B cell (primary cell): ENCODE measurements at regions not wholly inside any gene's neighbourhood (a gene's known extent, or its start where the extent isn't known, plus 50 kb on each side); places are given as distances from the start of the nearest gene placed in this dataset.

Source experiments
- ATAC-seq: fragments of 200-7000 bp; cut with Tn5 transposase; one replicate; pipeline ENCODE4 v1.10.0; 2021; ENCODE audit warnings: low read depth, mild to moderate bottlenecking, moderate number of reproducible peaks, moderate library complexity
- CTCF ChIA-PET: fragments of 350-600 bp; sonication (Branson Sonifier 250); formaldehyde crosslinking; loops from one replicate; lab custom pipeline; 2021; ENCODE audit warnings: antibody characterized with exemption, inconsistent platforms; lab: Charles Lee
- POLR2A ChIA-PET: fragments of 350-600 bp; sonication (Branson Sonifier 250); formaldehyde crosslinking; loops from one replicate; lab custom pipeline; 2021; ENCODE audit warnings: antibody characterized with exemption; lab: Charles Lee
- DNase-seq: peaks from one replicate; pipeline ENCODE4 v3.0.0; 2013
- H2AFZ ChIP-seq: 2 replicates; pipeline ENCODE4 v1.6.1; 2012; ENCODE audit warnings: mild to moderate bottlenecking, low read depth, low read length; ENCODE audit not compliant: insufficient read depth, poor library complexity, severe bottlenecking
- H3K27ac ChIP-seq, 2 donors: 1 replicate in 1 of 2; 2 replicates in 1 of 2; pipeline ENCODE4 v1.5.1; 2012 to 2013; ENCODE audit warnings: low read length in 2 of 2, mild to moderate bottlenecking in 2 of 2, moderate library complexity in 1 of 2
- H3K27me3 ChIP-seq, 4 experiments: fragments of 200-600 bp in 1 of 4; sonication (generic) in 1 of 4; replicated peaks in 1 of 4; 1 replicate in 2 of 4; 2 replicates in 2 of 4; pipeline versions ENCODE4 v1.6.1 to v1.7.0; 2013 to 2016; ENCODE audit warnings: low read length in 3 of 4, mild to moderate bottlenecking in 2 of 4, mixed read lengths in 1 of 4, moderate library complexity in 1 of 4; ENCODE audit not compliant: insufficient read depth in 4 of 4, control insufficient read depth in 3 of 4; ENCODE audit errors: control extremely low read depth in 1 of 4
- H3K36me3 ChIP-seq, 2 experiments: replicated peaks in 1 of 2; 1 replicate in 1 of 2; 2 replicates in 1 of 2; pipeline versions ENCODE4 v1.6.1 to v1.7.1; 2013; ENCODE audit warnings: low read length in 1 of 2; ENCODE audit not compliant: insufficient read depth in 2 of 2, control insufficient read depth in 1 of 2; ENCODE audit errors: control extremely low read depth in 1 of 2, extremely low read depth in 1 of 2
- H3K4me1 ChIP-seq, 2 donors: fragments of 200-600 bp in 1 of 2; sonication (generic) in 1 of 2; 1 replicate in 1 of 2; 2 replicates in 1 of 2; pipeline versions ENCODE4 v1.5.1 to v1.6.1; 2013 to 2017; ENCODE audit warnings: low read length in 2 of 2; ENCODE audit not compliant: control insufficient read depth in 2 of 2, insufficient read depth in 2 of 2
- H3K4me2 ChIP-seq: replicated peaks from 2 replicates; pipeline ENCODE3; 2012; ENCODE audit warnings: mild to moderate bottlenecking, low read depth, low read length; ENCODE audit not compliant: poor library complexity, severe bottlenecking
- H3K4me3 ChIP-seq, 5 experiments: fragments of 200-600 bp in 1 of 5; sonication (generic) in 1 of 5; 1 replicate in 3 of 5; 2 replicates in 2 of 5; pipeline versions ENCODE4 v1.5.1 to v1.7.0; 2011 to 2016; ENCODE audit warnings: low read length in 4 of 5, mild to moderate bottlenecking in 4 of 5, low read depth in 2 of 5, control low read depth in 1 of 5, moderate library complexity in 1 of 5; ENCODE audit not compliant: insufficient read depth in 1 of 5; ENCODE audit errors: control extremely low read depth in 1 of 5, extremely low read depth in 1 of 5
- H3K79me2 ChIP-seq: fragments of 200-600 bp; sonication (generic); one replicate; pipeline ENCODE4 v1.6.0; 2016; ENCODE audit warnings: low read length; ENCODE audit not compliant: control insufficient read depth, insufficient read depth
- H3K9ac ChIP-seq: fragments of 200-600 bp; sonication (generic); 2 replicates; pipeline ENCODE4 v1.6.1; 2017; ENCODE audit warnings: mild to moderate bottlenecking, low read length, moderate library complexity
- H3K9me3 ChIP-seq, 3 donors: one replicate each; pipeline versions ENCODE4 v1.6.1 to v1.7.1; 2013; ENCODE audit warnings: low read length in 2 of 3; ENCODE audit not compliant: control insufficient read depth in 2 of 3, insufficient read depth in 1 of 3; ENCODE audit errors: control extremely low read depth in 1 of 3
- H4K20me1 ChIP-seq: 2 replicates; pipeline ENCODE4 v1.6.0; 2012; ENCODE audit warnings: mild to moderate bottlenecking, low read length; ENCODE audit not compliant: insufficient read depth, control insufficient read depth, poor library complexity, severe bottlenecking
- H3K27ac Mint-ChIP-seq: one replicate; pipeline ENCODE4 v1.8.0; 2021; ENCODE audit warnings: mixed read lengths
- H3K27me3 Mint-ChIP-seq: one replicate; pipeline ENCODE4 v1.8.0; 2021; ENCODE audit warnings: mixed read lengths
- H3K4me1 Mint-ChIP-seq: one replicate; pipeline ENCODE4 v1.8.0; 2021; ENCODE audit warnings: mixed read lengths
- H3K4me3 Mint-ChIP-seq: one replicate; pipeline ENCODE4 v1.8.0; 2021; ENCODE audit warnings: mixed read lengths
- H3K9me3 Mint-ChIP-seq: one replicate; pipeline ENCODE4 v1.8.0; 2022; ENCODE audit warnings: mixed read lengths; ENCODE audit not compliant: insufficient read depth
- EZH2 ChIP-seq: IDR thresholded peaks from 2 replicates; pipeline ENCODE4 v1.6.1; 2012; ENCODE audit warnings: borderline replicate concordance, low read depth, mild to moderate bottlenecking, moderate library complexity, low read length; ENCODE audit not compliant: insufficient read depth, poor library complexity, severe bottlenecking
- WGBS: methylation state at CpG from one replicate; pipeline ENCODE4 v1.1.5; 2013; ENCODE audit warnings: missing lambda C conversion rate; ENCODE audit not compliant: insufficient coverage; 5-methylcytosine and 5-hydroxymethylcytosine counted together
- intact Hi-C: fragments of 100-400 bp; cut with micrococcal nuclease; formaldehyde crosslinking; loops from one replicate; pipeline ENCODE4 v1.10.0; 2022
- TF ChIP-seq, protein P1 (sequence below): fragments of 200-600 bp; IDR thresholded peaks from one replicate; pipeline ENCODE4 v1.8.0; 2022; ENCODE audit warnings: antibody characterized with exemption, mild to moderate bottlenecking

DNA sequence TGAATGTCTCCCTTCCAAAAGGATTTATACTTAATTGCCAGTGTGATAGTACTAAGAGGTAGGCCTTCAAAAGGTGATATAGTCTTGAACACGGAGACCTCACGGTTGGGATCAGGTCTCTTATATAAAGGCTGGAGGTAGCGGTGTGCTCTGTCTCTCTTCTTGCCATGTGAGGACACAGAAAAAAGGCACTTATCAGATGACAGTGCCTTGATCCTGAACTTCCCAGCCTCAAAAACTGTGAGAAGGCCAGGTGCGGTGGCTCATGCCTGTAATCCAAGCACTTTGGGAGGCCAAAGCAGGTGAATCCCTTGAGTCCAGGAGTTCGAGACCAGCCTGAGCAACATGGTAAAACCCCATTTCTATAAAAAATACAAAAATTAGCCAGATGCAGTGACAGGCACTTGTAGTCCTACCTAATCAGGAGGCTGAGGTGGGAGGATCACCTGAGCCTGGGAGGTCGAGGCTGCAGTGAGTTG lies 108.9 kb upstream of the TOP3B start:
- CTCF ChIA-PET = no interaction called here
- Histone ChIP-seq H2AFZ (no peak overlapping the region), H3K9ac (no peak overlapping the region), H3K79me2 (no peaks in the 10 kb centered on the region), H3K27ac (no peak overlapping the region), H3K4me3 (no peak overlapping the region), H3K9me3 (peaks cover 1 to 18% (median 2%) of the 10 kb centered on the region in 3 donors), H3K4me2 (no peak overlapping the region), H4K20me1 (no peaks in the 10 kb centered on the region), H3K27me3 (no peaks in the 10 kb centered on the region), H3K36me3 (no peaks in the 10 kb centered on the region), H3K4me1 (peaks cover 4 to 10% of the 10 kb centered on the region in 2 donors)
- TF ChIP-seq, protein P1, sequence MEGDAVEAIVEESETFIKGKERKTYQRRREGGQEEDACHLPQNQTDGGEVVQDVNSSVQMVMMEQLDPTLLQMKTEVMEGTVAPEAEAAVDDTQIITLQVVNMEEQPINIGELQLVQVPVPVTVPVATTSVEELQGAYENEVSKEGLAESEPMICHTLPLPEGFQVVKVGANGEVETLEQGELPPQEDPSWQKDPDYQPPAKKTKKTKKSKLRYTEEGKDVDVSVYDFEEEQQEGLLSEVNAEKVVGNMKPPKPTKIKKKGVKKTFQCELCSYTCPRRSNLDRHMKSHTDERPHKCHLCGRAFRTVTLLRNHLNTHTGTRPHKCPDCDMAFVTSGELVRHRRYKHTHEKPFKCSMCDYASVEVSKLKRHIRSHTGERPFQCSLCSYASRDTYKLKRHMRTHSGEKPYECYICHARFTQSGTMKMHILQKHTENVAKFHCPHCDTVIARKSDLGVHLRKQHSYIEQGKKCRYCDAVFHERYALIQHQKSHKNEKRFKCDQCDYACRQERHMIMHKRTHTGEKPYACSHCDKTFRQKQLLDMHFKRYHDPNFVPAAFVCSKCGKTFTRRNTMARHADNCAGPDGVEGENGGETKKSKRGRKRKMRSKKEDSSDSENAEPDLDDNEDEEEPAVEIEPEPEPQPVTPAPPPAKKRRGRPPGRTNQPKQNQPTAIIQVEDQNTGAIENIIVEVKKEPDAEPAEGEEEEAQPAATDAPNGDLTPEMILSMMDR = no peak
- no peak for TF ChIP-seq EZH2
- ATAC-seq (no peak), DNase-seq (no peak)
- H3K4me1 Mint-ChIP-seq = peaks cover 22% of the 10 kb centered on the region
- POLR2A ChIA-PET = no interaction called here
- WGBS = 98% methylated on average over 4 of the region's 6 CpGs
- H3K4me3 Mint-ChIP-seq = no peak overlapping the region
- intact Hi-C loops = no loop called here
- H3K27ac Mint-ChIP-seq = no peak overlapping the region
- H3K27me3 Mint-ChIP-seq = no peaks in the 10 kb centered on the region
- H3K9me3 Mint-ChIP-seq = peaks cover 11% of the 10 kb centered on the region

DNA sequence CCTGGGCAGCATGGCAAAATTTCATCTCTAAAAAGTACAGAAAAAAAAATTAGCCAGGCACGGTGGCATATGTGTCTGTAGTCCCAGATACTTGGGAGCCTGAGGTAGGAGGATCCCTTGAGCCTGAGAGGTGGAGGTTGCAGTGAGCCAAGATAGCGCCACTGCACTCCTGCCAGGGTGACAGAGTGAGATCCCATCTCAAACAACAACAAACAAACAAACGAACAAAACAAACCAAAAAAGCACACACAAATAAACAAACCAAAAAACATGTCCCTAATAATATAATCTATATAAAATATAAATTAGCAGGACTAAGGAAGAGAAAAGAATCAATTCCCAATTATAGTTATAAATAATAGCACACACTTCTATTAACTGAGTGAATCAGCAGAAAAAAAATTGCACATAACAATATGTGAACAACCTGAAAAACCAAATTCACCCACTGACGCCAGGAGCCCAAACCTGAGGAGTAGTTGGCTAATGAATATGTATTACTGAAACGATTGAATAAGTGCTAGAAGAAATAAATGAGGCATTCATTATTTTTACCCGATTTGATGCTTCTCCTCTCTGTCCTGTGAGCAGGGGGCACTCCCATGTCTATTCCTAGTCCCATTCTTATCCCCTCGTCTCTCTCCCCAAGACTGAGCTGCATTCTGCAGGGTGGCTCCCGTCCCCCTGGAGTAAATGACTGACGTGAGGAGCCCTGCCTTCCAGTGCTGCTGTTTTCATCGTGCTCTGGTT lies 108.2 kb upstream of the TOP3B start:
- Mint-ChIP-seq H3K4me3 (no peak overlapping the region), H3K9me3 (peaks cover 11% of the 10 kb centered on the region), H3K27me3 (no peaks in the 10 kb centered on the region), H3K27ac (no peak overlapping the region), H3K4me1 (peaks cover 22% of the 10 kb centered on the region)
- WGBS = 87% methylated on average over 4 of the region's 10 CpGs
- Histone ChIP-seq H3K79me2 (no peaks in the 10 kb centered on the region), H3K9me3 (peaks cover 0 to 12% (median 1%) of the 10 kb centered on the region in 3 donors), H2AFZ (no peak overlapping the region), H3K9ac (no peak overlapping the region), H3K27ac (no peak overlapping the region), H4K20me1 (no peaks in the 10 kb centered on the region), H3K4me1 (peaks cover 4 to 10% of the 10 kb centered on the region in 2 donors), H3K27me3 (no peaks in the 10 kb centered on the region), H3K4me2 (no peak overlapping the region), H3K4me3 (no peak overlapping the region), H3K36me3 (no peaks in the 10 kb centered on the region)
- DNase-seq (no peak), ATAC-seq (no peak)
- intact Hi-C loops = no loop called here
- TF ChIP-seq, protein P1 = no peak
- TF ChIP-seq EZH2 = no peak
- ChIA-PET CTCF (no interaction called here), POLR2A (no interaction called here)
